Sigmoid colon (tissue), 6 donors: ENCODE measurements at regions not wholly inside any gene's neighbourhood (a gene's known extent, or its start where the extent isn't known, plus 50 kb on each side); places are given as distances from the start of the nearest gene placed in this dataset.

Experiments used
- DNase-seq: peaks from one replicate; pipeline ENCODE4 v3.0.0-alpha.2; 2019
- H3K27ac ChIP-seq, 4 donors: fragments of 200-600 bp; sonication (generic); one replicate each; pipeline ENCODE4 v1.5.1; 2016 to 2019; ENCODE audit warnings: mild to moderate bottlenecking in 1 of 4
- H3K27me3 ChIP-seq, 3 donors: fragments of 200-600 bp; sonication (generic); one replicate each; pipeline ENCODE4 v1.5.1; 2019; ENCODE audit warnings: mild to moderate bottlenecking in 1 of 3
- H3K36me3 ChIP-seq, 4 donors: fragments of 200-600 bp; sonication (generic); one replicate each; pipeline ENCODE4 v1.5.1; 2016 to 2019
- H3K4me1 ChIP-seq, 4 donors: fragments of 200-600 bp; sonication (generic); one replicate each; pipeline ENCODE4 v1.5.1; 2017 to 2019
- H3K4me3 ChIP-seq, 4 donors: fragments of 200-600 bp; sonication (generic); one replicate each; pipeline ENCODE4 v1.5.1; 2017 to 2019; ENCODE audit warnings: mild to moderate bottlenecking in 2 of 4, moderate library complexity in 1 of 4
- H3K9me3 ChIP-seq, 4 donors: fragments of 200-600 bp in 3 of 4; sonication (generic) in 3 of 4; one replicate each; pipeline versions ENCODE4 v1.5.1 to v1.6.1; 2013 to 2019
- EP300 ChIP-seq, 4 donors: sonication (generic); formaldehyde crosslinking; IDR thresholded peaks; one replicate each; pipeline ENCODE4 v1.6.1; 2017; ENCODE audit warnings: antibody characterized with exemption in 4 of 4
- POLR2A ChIP-seq, 2 donors: fragments of 450-650 bp; IDR thresholded peaks; one replicate each; pipeline ENCODE4 v1.6.1; 2016; ENCODE audit warnings: antibody characterized with exemption in 2 of 2, mild to moderate bottlenecking in 2 of 2, moderate library complexity in 2 of 2
- POLR2AphosphoS5 ChIP-seq, 4 donors: sonication (generic); formaldehyde crosslinking; IDR thresholded peaks; one replicate each; pipeline ENCODE4 v1.6.1; 2017; ENCODE audit warnings: antibody characterized with exemption in 4 of 4
- WGBS, 2 donors: extraction: QIAGEN DNeasy Blood & Tissue Kit; methylation state at CpG; one replicate each; pipeline ENCODE4 v1.1.7; 2013; 5-methylcytosine and 5-hydroxymethylcytosine counted together
- intact Hi-C: fragments of 100-400 bp; cut with DNase I; formaldehyde crosslinking; loops from one replicate; pipeline ENCODE4 v1.15.1; 2023
- TF ChIP-seq, protein P1 (sequence below), 4 experiments: fragments of 450-650 bp in 3 of 4; fragments of 200-600 bp in 1 of 4; IDR thresholded peaks; one replicate each; pipeline ENCODE4 v1.5.1; 2016 to 2019; ENCODE audit warnings: antibody characterized with exemption in 4 of 4, mild to moderate bottlenecking in 3 of 4, moderate library complexity in 2 of 4
- donor health status: healthy with polysubstance abuse.
- donor health status: healthy.

DNA sequence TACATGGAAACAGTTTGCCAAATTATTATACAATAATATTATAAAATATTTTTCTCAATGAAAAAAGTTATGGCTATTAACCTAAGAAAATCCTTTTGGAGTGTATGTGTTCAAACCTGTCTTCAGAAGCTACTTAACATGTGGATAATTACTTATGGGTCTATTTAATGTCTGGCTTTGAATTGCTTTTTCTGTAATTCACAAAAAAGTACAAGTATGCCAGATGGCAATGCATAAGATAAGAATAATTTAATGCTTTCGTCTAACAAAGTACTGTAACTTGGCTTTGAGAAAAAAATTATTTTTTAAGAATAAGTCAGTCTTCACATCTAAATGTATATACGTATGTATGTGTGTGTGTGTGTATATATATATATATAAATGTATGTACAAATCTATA lies 1073.0 kb downstream of the TDRD15 start:
- DNase-seq, result no peak
- Histone ChIP-seq H3K36me3 (no peaks in the 10 kb centered on the region), H3K4me3 (no peak overlapping the region), H3K27ac (no peak overlapping the region), H3K4me1 (peaks cover 0 to 23% (median 18%) of the 10 kb centered on the region in 4 donors), H3K27me3 (no peaks in the 10 kb centered on the region), H3K9me3 (no peaks in the 10 kb centered on the region)
- TF ChIP-seq, protein P1, sequence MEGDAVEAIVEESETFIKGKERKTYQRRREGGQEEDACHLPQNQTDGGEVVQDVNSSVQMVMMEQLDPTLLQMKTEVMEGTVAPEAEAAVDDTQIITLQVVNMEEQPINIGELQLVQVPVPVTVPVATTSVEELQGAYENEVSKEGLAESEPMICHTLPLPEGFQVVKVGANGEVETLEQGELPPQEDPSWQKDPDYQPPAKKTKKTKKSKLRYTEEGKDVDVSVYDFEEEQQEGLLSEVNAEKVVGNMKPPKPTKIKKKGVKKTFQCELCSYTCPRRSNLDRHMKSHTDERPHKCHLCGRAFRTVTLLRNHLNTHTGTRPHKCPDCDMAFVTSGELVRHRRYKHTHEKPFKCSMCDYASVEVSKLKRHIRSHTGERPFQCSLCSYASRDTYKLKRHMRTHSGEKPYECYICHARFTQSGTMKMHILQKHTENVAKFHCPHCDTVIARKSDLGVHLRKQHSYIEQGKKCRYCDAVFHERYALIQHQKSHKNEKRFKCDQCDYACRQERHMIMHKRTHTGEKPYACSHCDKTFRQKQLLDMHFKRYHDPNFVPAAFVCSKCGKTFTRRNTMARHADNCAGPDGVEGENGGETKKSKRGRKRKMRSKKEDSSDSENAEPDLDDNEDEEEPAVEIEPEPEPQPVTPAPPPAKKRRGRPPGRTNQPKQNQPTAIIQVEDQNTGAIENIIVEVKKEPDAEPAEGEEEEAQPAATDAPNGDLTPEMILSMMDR (IDR thresholded peaks at IDR 0.05), result no peak
- no peak for TF ChIP-seq EP300 (IDR thresholded peaks at IDR 0.05)
- 81 to 86% methylated on average over 2 of the region's 2 CpGs for WGBS, 2 donors
- intact Hi-C loops, result no loop called here

DNA sequence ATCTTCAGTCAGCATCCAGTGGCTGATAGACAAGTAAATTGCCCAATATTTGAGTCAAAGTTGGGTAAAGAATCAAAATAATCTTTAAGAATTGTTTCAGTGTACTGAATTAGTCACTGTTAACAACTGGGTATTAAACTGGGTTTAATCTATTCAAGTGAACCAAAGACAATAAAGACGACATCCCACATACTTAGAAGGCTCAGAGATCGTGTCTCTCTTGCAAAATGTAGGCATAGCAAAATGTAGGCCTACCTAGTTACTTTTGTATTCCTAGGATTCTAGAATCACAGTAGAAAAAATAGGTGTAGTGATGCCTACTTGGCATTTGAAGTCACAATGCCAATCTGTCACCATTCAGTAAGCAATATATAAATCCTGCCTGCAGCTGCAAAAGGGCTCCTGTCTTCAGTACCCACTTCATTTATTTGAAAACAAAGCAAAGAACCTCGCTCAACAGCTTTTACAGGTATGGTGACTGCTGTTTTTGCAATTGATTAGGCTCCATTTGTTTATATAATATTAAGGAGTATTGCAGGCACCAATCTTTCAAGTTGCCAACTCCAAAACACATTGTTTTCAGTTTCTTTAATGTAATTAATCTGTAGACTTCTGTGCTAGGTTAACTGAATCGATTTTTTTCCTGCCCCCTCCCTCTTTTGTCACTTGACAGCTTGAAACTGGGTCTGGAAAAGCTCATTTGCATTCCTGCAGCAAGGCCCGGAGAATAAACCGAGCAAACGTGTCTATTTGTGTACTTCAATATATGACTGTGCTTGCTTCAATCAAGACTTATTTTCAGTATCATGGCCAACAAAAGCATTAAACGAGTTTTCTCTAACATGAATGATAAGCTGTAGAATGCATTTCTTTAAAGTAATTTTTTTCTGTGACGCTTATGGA lies 1074.9 kb downstream of the TDRD15 start:
- Histone ChIP-seq H3K4me3 (no peak overlapping the region), H3K36me3 (no peaks in the 10 kb centered on the region), H3K9me3 (no peaks in the 10 kb centered on the region), H3K27me3 (no peaks in the 10 kb centered on the region), H3K4me1 (peaks cover 0 to 12% (median 8%) of the 10 kb centered on the region in 4 donors), H3K27ac (no peak overlapping the region)
- TF ChIP-seq EP300 (IDR thresholded peaks at IDR 0.05) (no peak), POLR2AphosphoS5 (IDR thresholded peaks at IDR 0.05) (no peak), POLR2A (IDR thresholded peaks at IDR 0.05) (no peak)
- TF ChIP-seq, protein P1 (IDR thresholded peaks at IDR 0.05), result no peak
- WGBS, 2 donors, result 52 to 59% methylated on average over 9 of the region's 9 CpGs
- intact Hi-C loops, result no loop called here
- DNase-seq, result no peak

DNA sequence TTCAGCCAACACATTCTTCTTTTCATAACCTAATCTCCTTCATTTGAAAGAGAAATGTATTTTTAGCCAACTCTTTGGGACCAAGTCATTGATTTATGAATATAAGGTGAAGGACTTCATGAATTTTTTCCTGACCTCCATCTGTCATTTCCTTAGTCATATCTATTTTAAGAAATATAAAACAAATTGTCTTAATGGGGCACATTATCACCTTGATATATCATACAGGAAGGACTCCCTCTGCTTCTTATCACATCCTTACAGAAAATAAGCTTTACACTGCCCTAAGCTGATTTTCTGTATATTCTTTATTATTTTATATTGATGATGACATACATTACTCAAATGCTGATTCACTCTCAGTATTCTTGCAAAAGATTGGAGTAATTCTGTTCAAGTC lies 1076.2 kb downstream of the TDRD15 start:
- no peak for DNase-seq
- peaks cover 0 to 12% (median 8%) of the 10 kb centered on the region in 4 donors for H3K4me1 ChIP-seq
- H3K27me3 ChIP-seq, result no peaks in the 10 kb centered on the region
- H3K36me3 ChIP-seq, result no peaks in the 10 kb centered on the region
- no peak overlapping the region for H3K4me3 ChIP-seq
- intact Hi-C loops, result no loop called here
- no peak overlapping the region for H3K27ac ChIP-seq
- no peaks in the 10 kb centered on the region for H3K9me3 ChIP-seq
- TF ChIP-seq POLR2A (IDR thresholded peaks at IDR 0.05), result no peak
- TF ChIP-seq, protein P1 (IDR thresholded peaks at IDR 0.05), result no peak
- no peak for TF ChIP-seq POLR2AphosphoS5 (IDR thresholded peaks at IDR 0.05)
- no peak for TF ChIP-seq EP300 (IDR thresholded peaks at IDR 0.05)

DNA sequence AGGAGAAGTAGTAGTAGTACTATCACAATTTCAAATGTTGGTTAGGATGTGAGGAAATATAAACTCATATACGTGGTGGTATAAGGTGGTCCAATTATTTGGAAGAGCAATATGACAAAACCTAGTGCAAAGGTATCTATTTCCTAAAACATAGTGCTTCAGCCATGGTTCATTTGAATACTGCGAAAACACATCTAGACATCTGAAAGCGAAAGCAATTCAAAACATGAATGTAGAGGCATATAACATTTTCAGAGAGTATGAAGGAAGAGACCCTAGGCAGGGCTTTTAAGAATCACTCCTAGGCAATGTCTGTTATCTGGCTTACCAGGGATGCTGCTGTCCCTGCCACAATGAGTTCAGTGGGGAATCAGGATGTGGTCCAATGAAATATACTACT lies 1085.8 kb downstream of the TDRD15 start:
- DNase-seq, result no peak
- intact Hi-C loops, result no loop called here
- Histone ChIP-seq H3K9me3 (no peaks in the 10 kb centered on the region), H3K4me3 (no peak overlapping the region), H3K27ac (no peak overlapping the region), H3K4me1 (no peaks in the 10 kb centered on the region), H3K36me3 (no peaks in the 10 kb centered on the region), H3K27me3 (no peaks in the 10 kb centered on the region)
- no peak for TF ChIP-seq POLR2A (IDR thresholded peaks at IDR 0.05)
- TF ChIP-seq, protein P1 (IDR thresholded peaks at IDR 0.05), result no peak
- TF ChIP-seq POLR2AphosphoS5 (IDR thresholded peaks at IDR 0.05), result no peak
- TF ChIP-seq EP300 (IDR thresholded peaks at IDR 0.05), result no peak
- 85 to 92% methylated on average over 3 of the region's 3 CpGs for WGBS, 2 donors

DNA sequence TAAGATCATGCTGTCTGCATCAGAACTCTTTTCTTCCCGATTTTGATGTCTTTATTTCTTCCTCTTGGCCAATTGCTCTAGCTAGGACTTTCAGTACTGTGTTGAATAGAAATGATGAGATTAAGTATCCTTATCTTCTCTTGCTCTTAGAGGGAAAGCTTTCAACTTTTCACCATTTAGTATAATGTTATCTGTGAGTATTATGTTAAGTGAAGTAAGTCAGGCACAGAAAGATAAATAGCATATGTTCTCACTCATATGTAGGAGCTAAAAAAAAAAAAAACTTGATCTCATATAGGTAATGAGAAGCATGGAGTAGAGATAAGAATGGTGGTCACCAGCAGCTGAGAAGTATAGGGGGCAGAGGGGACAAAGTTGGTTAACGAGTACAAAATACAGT lies 1089.5 kb downstream of the TDRD15 start:
- intact Hi-C loops, result no loop called here
- Histone ChIP-seq H3K4me1 (no peaks in the 10 kb centered on the region), H3K9me3 (no peaks in the 10 kb centered on the region), H3K27ac (no peak overlapping the region), H3K36me3 (no peaks in the 10 kb centered on the region), H3K27me3 (no peaks in the 10 kb centered on the region), H3K4me3 (no peak overlapping the region)
- DNase-seq, result no peak
- WGBS, 2 donors, result 78 to 85% methylated on average over 2 of the region's 2 CpGs
- no peak for TF ChIP-seq POLR2AphosphoS5 (IDR thresholded peaks at IDR 0.05)
- no peak for TF ChIP-seq POLR2A (IDR thresholded peaks at IDR 0.05)
- TF ChIP-seq EP300 (IDR thresholded peaks at IDR 0.05), result no peak
- TF ChIP-seq, protein P1 (IDR thresholded peaks at IDR 0.05), result no peak
